ENCODE measurements at regions not wholly inside any gene's neighbourhood (a gene's known extent, or its start where the extent isn't known, plus 50 kb on each side); places are given as distances from the start of the nearest gene placed in this dataset.

DNA sequence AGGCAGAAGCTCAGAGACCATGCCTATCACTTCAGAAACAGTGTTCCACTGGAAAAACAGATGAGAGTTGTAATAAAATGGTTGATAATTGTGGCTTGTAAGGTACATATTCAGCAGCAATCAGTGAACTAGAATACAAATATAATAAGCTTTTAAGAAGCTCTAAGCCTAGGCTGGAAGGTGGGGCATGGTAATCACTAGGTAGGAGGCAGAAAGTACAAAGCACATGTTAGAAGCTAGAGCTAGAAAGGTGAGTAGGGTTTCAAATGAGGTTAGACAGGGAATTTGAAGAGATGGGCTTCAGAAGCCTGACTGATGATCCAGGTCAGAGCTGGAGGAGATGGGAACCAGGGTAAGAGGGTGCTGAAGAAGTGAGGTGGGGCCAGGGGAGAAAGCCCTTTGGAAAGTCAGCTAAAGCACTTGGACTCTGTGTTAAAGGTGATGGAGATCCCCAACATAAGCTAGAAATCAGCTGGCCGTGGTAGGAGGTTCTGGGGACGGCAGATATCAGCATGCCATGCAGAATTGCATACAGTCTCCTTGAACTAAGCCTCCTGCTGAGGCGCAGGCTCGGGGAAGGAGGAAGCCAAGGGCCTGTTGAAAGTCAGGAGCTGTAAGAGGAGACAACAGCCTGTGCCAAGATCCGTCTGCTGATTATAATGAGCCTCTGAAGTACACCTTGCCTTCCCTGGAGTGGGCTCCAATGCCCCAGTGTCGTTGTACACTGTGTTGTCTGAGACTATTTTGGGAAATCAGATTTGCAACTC, 659.4 kb downstream of the BCL11B start:
- no peak for TF ChIP-seq CTCF (IDR thresholded peaks at IDR 0.05)
- no peak for TF ChIP-seq ZNF423 (CRISPR knock-in tag; IDR thresholded peaks at IDR 0.05)
- TF ChIP-seq, protein P1, sequence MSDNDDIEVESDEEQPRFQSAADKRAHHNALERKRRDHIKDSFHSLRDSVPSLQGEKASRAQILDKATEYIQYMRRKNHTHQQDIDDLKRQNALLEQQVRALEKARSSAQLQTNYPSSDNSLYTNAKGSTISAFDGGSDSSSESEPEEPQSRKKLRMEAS (CRISPR knock-in tag; IDR thresholded peaks at IDR 0.05) = no peak
- TF ChIP-seq GABPB1 (CRISPR knock-in tag; IDR thresholded peaks at IDR 0.05) = no peak
- TF ChIP-seq E2F5 (CRISPR knock-in tag; IDR thresholded peaks at IDR 0.05) = no peak

Measured in WTC11 (cell line).